HEK293 (cell line): ENCODE measurements at regions not wholly inside any gene's neighbourhood (a gene's known extent, or its start where the extent isn't known, plus 50 kb on each side); places are given as distances from the start of the nearest gene placed in this dataset.

Source experiments
- CTCF ChIA-PET: fragments of 350-600 bp; formaldehyde crosslinking; extraction: SDS; loops from one replicate; lab custom pipeline; 2021; ENCODE audit warnings: antibody characterized with exemption; lab: Yijun Ruan, JAX
- POLR2A ChIA-PET: fragments of 300-600 bp; formaldehyde crosslinking; extraction: SDS; loops from one replicate; lab custom pipeline; 2020; ENCODE audit warnings: antibody characterized with exemption, inconsistent platforms; lab: Yijun Ruan, JAX
- H3K27ac ChIP-seq: fragments of 200-500 bp; sonication (Bioruptor generic); 2 replicates; pipeline ENCODE4 v1.5.1; 2014; ENCODE audit warnings: low read depth, low read length, control low read depth, inconsistent platforms; ENCODE audit errors: extremely low read depth
- H3K36me3 ChIP-seq, 2 experiments: fragments of 200-500 bp in 1 of 2; sonication (Bioruptor generic) in 1 of 2; 1 replicate in 1 of 2; 2 replicates in 1 of 2; pipeline ENCODE4 v1.5.1; 2014 to 2017; ENCODE audit warnings: inconsistent platforms in 2 of 2, low read length in 2 of 2; ENCODE audit not compliant: control insufficient read depth in 2 of 2, insufficient read depth in 1 of 2
- H3K4me1 ChIP-seq: fragments of 200-500 bp; sonication (Bioruptor generic); 2 replicates; pipeline ENCODE4 v1.5.1; 2014; ENCODE audit warnings: mild to moderate bottlenecking, low read length, inconsistent platforms; ENCODE audit not compliant: control insufficient read depth, insufficient read depth
- H3K4me3 ChIP-seq: 2 replicates; pipeline ENCODE4 v1.5.1; 2011; ENCODE audit warnings: low read depth, mild to moderate bottlenecking, control low read depth, low read length, moderate library complexity
- H3K9me3 ChIP-seq: fragments of 200-500 bp; sonication (Bioruptor generic); 2 replicates; pipeline ENCODE4 v1.5.1; 2014; ENCODE audit warnings: low read depth, low read length, inconsistent platforms; ENCODE audit not compliant: control insufficient read depth, insufficient read depth
- BCL6B ChIP-seq: fragments of 450-650 bp; formaldehyde crosslinking; IDR thresholded peaks from 2 replicates; pipeline ENCODE4 v1.5.1; 2017; ENCODE audit warnings: missing biosample characterization, missing genetic modification characterization
- GLI4 ChIP-seq: fragments of 450-650 bp; formaldehyde crosslinking; IDR thresholded peaks from 2 replicates; pipeline ENCODE4 v1.5.1; 2016; ENCODE audit warnings: missing biosample characterization, missing genetic modification characterization
- GLIS1 ChIP-seq: fragments of 450-650 bp; formaldehyde crosslinking; IDR thresholded peaks from 2 replicates; pipeline ENCODE4 v1.5.1; 2016; ENCODE audit warnings: missing biosample characterization, missing genetic modification characterization
- KLF16 ChIP-seq: fragments of 450-650 bp; formaldehyde crosslinking; IDR thresholded peaks from 2 replicates; pipeline ENCODE4 v1.5.1; 2017; ENCODE audit warnings: missing biosample characterization, missing genetic modification characterization
- REST ChIP-seq: fragments of 450-650 bp; formaldehyde crosslinking; IDR thresholded peaks from 2 replicates; pipeline ENCODE4 v1.5.1; 2016; ENCODE audit warnings: missing biosample characterization, missing genetic modification characterization
- TCF7L2 ChIP-seq: IDR thresholded peaks from 2 replicates; pipeline ENCODE4 v1.6.1; 2011; ENCODE audit warnings: low read depth, mild to moderate bottlenecking, inconsistent platforms, low read length, moderate library complexity, borderline replicate concordance
- TRIM28 ChIP-seq: IDR thresholded peaks from 2 replicates; pipeline ENCODE4 v1.6.1; 2011; ENCODE audit warnings: low read length, control low read depth, borderline replicate concordance
- YY1 ChIP-seq: fragments of 450-650 bp; formaldehyde crosslinking; IDR thresholded peaks from 2 replicates; pipeline ENCODE4 v1.5.1; 2018; ENCODE audit warnings: missing biosample characterization, missing genetic modification characterization
- ZBTB1 ChIP-seq: fragments of 450-650 bp; formaldehyde crosslinking; IDR thresholded peaks from 2 replicates; pipeline ENCODE4 v1.5.1; 2016; ENCODE audit warnings: missing biosample characterization, missing genetic modification characterization
- ZBTB21 ChIP-seq: fragments of 450-650 bp; formaldehyde crosslinking; IDR thresholded peaks from 2 replicates; pipeline ENCODE4 v1.5.1; 2017; ENCODE audit warnings: missing biosample characterization, missing genetic modification characterization
- ZBTB8A ChIP-seq: fragments of 450-650 bp; formaldehyde crosslinking; IDR thresholded peaks from 2 replicates; pipeline ENCODE4 v1.5.1; 2016; ENCODE audit warnings: missing biosample characterization, missing genetic modification characterization
- ZFHX2 ChIP-seq: fragments of 450-650 bp; formaldehyde crosslinking; conservative IDR thresholded peaks from 2 replicates; pipeline ENCODE4 v1.5.1; 2016; ENCODE audit warnings: missing biosample characterization, missing genetic modification characterization
- ZFP69B ChIP-seq: fragments of 450-650 bp; formaldehyde crosslinking; IDR thresholded peaks from 2 replicates; pipeline ENCODE4 v1.5.1; 2016; ENCODE audit warnings: missing biosample characterization, missing genetic modification characterization
- ZNF169 ChIP-seq: fragments of 450-650 bp; formaldehyde crosslinking; IDR thresholded peaks from 2 replicates; pipeline ENCODE4 v1.5.1; 2016; ENCODE audit warnings: missing biosample characterization, missing genetic modification characterization
- ZNF18 ChIP-seq: fragments of 450-650 bp; formaldehyde crosslinking; IDR thresholded peaks from 2 replicates; pipeline ENCODE4 v1.5.1; 2016; ENCODE audit warnings: missing biosample characterization, missing genetic modification characterization
- ZNF184 ChIP-seq: fragments of 450-650 bp; IDR thresholded peaks from 2 replicates; pipeline ENCODE4 v1.5.1; 2018; ENCODE audit warnings: missing biosample characterization, mild to moderate bottlenecking, missing genetic modification characterization
- ZNF221 ChIP-seq: fragments of 450-650 bp; formaldehyde crosslinking; IDR thresholded peaks from 2 replicates; pipeline ENCODE4 v1.5.1; 2017; ENCODE audit warnings: missing biosample characterization, missing genetic modification characterization, borderline replicate concordance
- ZNF239 ChIP-seq: fragments of 450-650 bp; formaldehyde crosslinking; IDR thresholded peaks from 2 replicates; pipeline ENCODE4 v1.5.1; 2016; ENCODE audit warnings: missing biosample characterization, missing genetic modification characterization
- ZNF24 ChIP-seq: fragments of 450-650 bp; formaldehyde crosslinking; IDR thresholded peaks from 2 replicates; pipeline ENCODE4 v1.5.1; 2016; ENCODE audit warnings: missing biosample characterization, missing genetic modification characterization
- ZNF404 ChIP-seq: fragments of 450-650 bp; formaldehyde crosslinking; IDR thresholded peaks from 2 replicates; pipeline ENCODE4 v1.5.1; 2017; ENCODE audit warnings: missing biosample characterization, missing genetic modification characterization
- ZNF426 ChIP-seq: fragments of 450-650 bp; formaldehyde crosslinking; IDR thresholded peaks from 2 replicates; pipeline ENCODE4 v1.5.1; 2017; ENCODE audit warnings: missing biosample characterization, missing genetic modification characterization, mild to moderate bottlenecking, inconsistent platforms, moderate library complexity
- ZNF449 ChIP-seq: fragments of 450-650 bp; formaldehyde crosslinking; IDR thresholded peaks from 2 replicates; pipeline ENCODE4 v1.5.1; 2017; ENCODE audit warnings: missing biosample characterization, mild to moderate bottlenecking, missing genetic modification characterization, moderate library complexity
- ZNF501 ChIP-seq: fragments of 450-650 bp; formaldehyde crosslinking; IDR thresholded peaks from 2 replicates; pipeline ENCODE4 v1.5.1; 2016; ENCODE audit warnings: missing biosample characterization, missing genetic modification characterization
- ZNF513 ChIP-seq: fragments of 450-650 bp; IDR thresholded peaks from 2 replicates; pipeline ENCODE4 v1.5.1; 2018; ENCODE audit warnings: missing biosample characterization, missing genetic modification characterization
- ZNF544 ChIP-seq: fragments of 450-650 bp; formaldehyde crosslinking; IDR thresholded peaks from 2 replicates; pipeline ENCODE4 v1.5.0; 2017; ENCODE audit warnings: missing biosample characterization, missing genetic modification characterization
- ZNF560 ChIP-seq: fragments of 450-650 bp; formaldehyde crosslinking; IDR thresholded peaks from 2 replicates; pipeline ENCODE4 v1.5.1; 2017; ENCODE audit warnings: missing biosample characterization, missing genetic modification characterization, borderline replicate concordance
- ZSCAN30 ChIP-seq: fragments of 450-650 bp; IDR thresholded peaks from 2 replicates; pipeline ENCODE4 v1.5.1; 2018; ENCODE audit warnings: missing biosample characterization, mild to moderate bottlenecking, missing genetic modification characterization, moderate library complexity

- Histone ChIP-seq H3K9me3 (no peaks in the 10 kb centered on the region), H3K27ac (no peak overlapping the region), H3K36me3 (no peaks in the 10 kb centered on the region), H3K4me1 (no peaks in the 10 kb centered on the region), H3K4me3 (no peak overlapping the region)
- ChIA-PET CTCF (no interaction called here), POLR2A (no interaction called here)
- TF ChIP-seq ZNF501 (tag by site-specific recombination) (no peak), ZSCAN30 (no peak), ZNF560 (tag by site-specific recombination) (no peak), ZNF24 (tag by site-specific recombination) (no peak), ZNF221 (no peak), GLI4 (no peak), ZNF18 (no peak), ZNF239 (tag by site-specific recombination) (no peak), GLIS1 (tag by site-specific recombination) (no peak), ZNF544 (no peak), ZNF513 (no peak), ZFP69B (tag by site-specific recombination) (no peak), REST (tag by site-specific recombination) (no peak), TRIM28 (no peak), TCF7L2 (no peak), ZBTB21 (tag by site-specific recombination) (no peak), BCL6B (tag by site-specific recombination) (no peak), ZFHX2 (tag by site-specific recombination) (no peak)
These were observed 378.4 kb upstream of the NRG3 start for GRCh38 chr10:81496626-81497025.

- H3K4me3 ChIP-seq = no peak overlapping the region
- H3K9me3 ChIP-seq = no peaks in the 10 kb centered on the region
- no peak overlapping the region for H3K27ac ChIP-seq
- no peaks in the 10 kb centered on the region for H3K36me3 ChIP-seq
- ChIA-PET POLR2A (no interaction called here), CTCF (no interaction called here)
- no peaks in the 10 kb centered on the region for H3K4me1 ChIP-seq
- TF ChIP-seq ZNF404 (tag by site-specific recombination) (no peak), ZNF169 (no peak), ZNF184 (no peak), ZBTB1 (tag by site-specific recombination) (no peak), ZNF426 (no peak), ZBTB8A (tag by site-specific recombination) (no peak), YY1 (tag by site-specific recombination) (no peak), ZNF449 (tag by site-specific recombination) (no peak), ZFHX2 (tag by site-specific recombination) (no peak), KLF16 (tag by site-specific recombination) (no peak), ZNF560 (tag by site-specific recombination) (no peak)
These were observed 376.9 kb upstream of the NRG3 start for GRCh38 chr10:81498011-81498551.
